ENCODE measurements at regions not wholly inside any gene's neighbourhood (a gene's known extent, or its start where the extent isn't known, plus 50 kb on each side); places are given as distances from the start of the nearest gene placed in this dataset.

GRCh38 chr7:19610194-19610943 lies 98.5 kb downstream of the POLR1F start:
- Histone ChIP-seq H3K27me3 (no peaks in the 10 kb centered on the region), H3K36me3 (no peaks in the 10 kb centered on the region), H3K27ac (no peak overlapping the region), H3K4me1 (no peaks in the 10 kb centered on the region), H3K4me3 (replicated peaks in 1 of 3) (no peak overlapping the region), H3K9me3 (no peaks in the 10 kb centered on the region)
- no peak for DNase-seq
- intact Hi-C loops (cut with DNase I) = no loop called here
- no peak for TF ChIP-seq POLR2A (IDR thresholded peaks at IDR 0.05)
- no peak for TF ChIP-seq CTCF (IDR thresholded peaks at IDR 0.05)

GRCh38 chr7:19589446-19589845 lies 119.4 kb downstream of the POLR1F start:
- no peak for DNase-seq
- Histone ChIP-seq H3K9me3 (no peaks in the 10 kb centered on the region), H3K4me1 (no peaks in the 10 kb centered on the region), H3K27ac (no peak overlapping the region), H3K36me3 (no peaks in the 10 kb centered on the region), H3K27me3 (no peaks in the 10 kb centered on the region), H3K4me3 (replicated peaks in 1 of 3) (no peak overlapping the region)
- 88% methylated on average over 3 of the region's 3 CpGs for WGBS, 2 donors
- intact Hi-C loops (cut with DNase I) = no loop called here
- no peak for TF ChIP-seq POLR2A (IDR thresholded peaks at IDR 0.05)
- no peak for TF ChIP-seq CTCF (IDR thresholded peaks at IDR 0.05)

GRCh38 chr7:19587291-19587690 lies 121.5 kb downstream of the POLR1F start:
- no peaks in the 10 kb centered on the region for H3K4me1 ChIP-seq
- WGBS, 2 donors = 48 to 52% methylated on average over 2 of the region's 2 CpGs
- H3K36me3 ChIP-seq = no peaks in the 10 kb centered on the region
- intact Hi-C loops (cut with DNase I) = no loop called here
- H3K9me3 ChIP-seq = no peaks in the 10 kb centered on the region
- no peak overlapping the region for H3K27ac ChIP-seq
- H3K4me3 ChIP-seq (replicated peaks in 1 of 3) = no peak overlapping the region
- no peak for DNase-seq
- no peaks in the 10 kb centered on the region for H3K27me3 ChIP-seq
- TF ChIP-seq CTCF (IDR thresholded peaks at IDR 0.05) = no peak
- no peak for TF ChIP-seq POLR2A (IDR thresholded peaks at IDR 0.05)

- Histone ChIP-seq H3K27ac (no peak overlapping the region), H3K36me3 (no peaks in the 10 kb centered on the region), H3K9me3 (no peaks in the 10 kb centered on the region), H3K27me3 (no peaks in the 10 kb centered on the region), H3K4me1 (no peaks in the 10 kb centered on the region), H3K4me3 (replicated peaks in 1 of 3) (no peak overlapping the region)
- no peak for TF ChIP-seq POLR2A (IDR thresholded peaks at IDR 0.05)
- no peak for TF ChIP-seq CTCF (IDR thresholded peaks at IDR 0.05)
- intact Hi-C loops (cut with DNase I) = no loop called here
- DNase-seq = no peak
- 87 to 93% methylated on average over 2 of the region's 2 CpGs for WGBS, 2 donors
Measured at GRCh38 chr7:19585761-19586160, 123.1 kb downstream of the POLR1F start.

GRCh38 chr7:19575909-19576557 lies 132.8 kb downstream of the POLR1F start:
- no peak for DNase-seq
- intact Hi-C loops (cut with DNase I) = no loop called here
- Histone ChIP-seq H3K27ac (no peak overlapping the region), H3K27me3 (no peaks in the 10 kb centered on the region), H3K36me3 (no peaks in the 10 kb centered on the region), H3K9me3 (no peaks in the 10 kb centered on the region), H3K4me1 (no peaks in the 10 kb centered on the region), H3K4me3 (replicated peaks in 1 of 3) (no peak overlapping the region)
- 72 to 78% methylated on average over 2 of the region's 2 CpGs for WGBS, 2 donors
- TF ChIP-seq CTCF (IDR thresholded peaks at IDR 0.05) (no peak), POLR2A (IDR thresholded peaks at IDR 0.05) (no peak)
